HG02870 (cell line): ENCODE measurements at regions not wholly inside any gene's neighbourhood (a gene's known extent, or its start where the extent isn't known, plus 50 kb on each side); places are given as distances from the start of the nearest gene placed in this dataset.
"Not testable (repeated sequence)": the region's sequence is repeated elsewhere in the genome, so short reads cannot be mapped to it uniquely, and the experiment has no call there.

Source experiments
- ATAC-seq: cut with Tn5 transposase; IDR thresholded peaks from one replicate; pipeline ENCODE4 v1.9.1; 2021; ENCODE audit warnings: mild to moderate bottlenecking, moderate library complexity; ENCODE audit not compliant: unreplicated experiment

DNA sequence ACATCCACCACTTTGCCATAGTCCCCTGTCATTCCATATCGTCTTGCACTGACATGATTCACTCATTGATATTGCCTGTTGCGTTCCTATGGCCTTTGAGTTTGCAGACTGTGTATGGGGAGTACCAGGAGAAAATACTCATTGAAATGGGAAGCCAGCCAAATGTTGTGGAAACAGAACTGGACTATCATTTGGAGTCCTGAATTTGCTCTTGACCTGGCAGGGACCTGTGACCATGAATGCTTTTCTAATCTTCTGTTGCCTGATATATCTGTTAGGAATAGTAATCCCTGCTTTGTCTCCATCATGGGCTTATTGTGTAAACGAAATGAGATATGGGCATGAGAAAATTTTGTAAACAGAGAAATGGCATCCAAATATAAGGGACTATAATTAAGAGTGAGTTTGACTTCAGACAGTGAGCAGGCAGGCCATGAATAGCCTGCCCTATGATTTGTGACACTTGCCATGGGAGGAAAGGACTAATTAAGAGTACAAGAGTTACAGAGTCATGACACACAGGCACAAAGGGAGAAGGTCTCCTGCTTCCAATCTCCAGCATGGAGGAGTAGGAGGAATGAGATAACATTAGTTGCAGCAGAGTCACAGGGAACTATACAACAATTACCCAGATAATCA, 572.9 kb upstream of the SGCD start:
- ATAC-seq: no peak

DNA sequence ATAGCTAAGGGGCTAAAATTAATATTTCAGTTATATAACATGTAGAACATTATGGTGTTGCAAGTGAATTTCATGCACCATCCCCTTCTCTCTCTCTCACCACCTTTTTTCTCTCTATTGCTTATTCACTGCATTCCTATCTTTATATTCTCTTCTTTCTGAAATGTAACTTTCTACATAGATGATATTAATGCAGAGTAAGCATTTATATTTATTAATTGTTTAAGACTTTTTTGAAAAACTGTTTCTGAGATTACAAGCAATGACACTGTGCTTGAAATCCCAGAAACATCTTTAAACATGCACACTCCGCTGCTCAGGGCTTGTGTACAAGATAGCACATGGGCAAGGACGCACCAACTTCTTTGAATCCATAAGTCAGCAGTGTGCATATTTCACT, 567.7 kb upstream of the SGCD start:
- ATAC-seq: no peak

DNA sequence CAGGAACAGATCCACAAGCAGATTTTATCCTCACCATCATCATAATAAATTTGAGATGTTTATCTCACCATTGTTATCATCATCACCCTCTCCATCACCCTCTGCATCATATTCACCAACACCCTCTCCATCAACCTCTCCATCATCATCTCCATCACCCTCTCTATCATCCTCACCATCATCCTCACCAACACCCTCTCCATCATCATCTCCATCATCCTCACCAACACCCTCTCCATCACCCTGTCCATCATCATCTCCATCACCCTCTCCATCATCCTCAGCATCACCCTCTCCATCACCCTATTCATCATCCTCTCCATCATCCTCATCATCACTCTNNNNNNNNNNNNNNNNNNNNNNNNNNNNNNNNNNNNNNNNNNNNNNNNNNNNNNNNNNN, 567.0 kb upstream of the SGCD start:
- no peak for ATAC-seq

DNA sequence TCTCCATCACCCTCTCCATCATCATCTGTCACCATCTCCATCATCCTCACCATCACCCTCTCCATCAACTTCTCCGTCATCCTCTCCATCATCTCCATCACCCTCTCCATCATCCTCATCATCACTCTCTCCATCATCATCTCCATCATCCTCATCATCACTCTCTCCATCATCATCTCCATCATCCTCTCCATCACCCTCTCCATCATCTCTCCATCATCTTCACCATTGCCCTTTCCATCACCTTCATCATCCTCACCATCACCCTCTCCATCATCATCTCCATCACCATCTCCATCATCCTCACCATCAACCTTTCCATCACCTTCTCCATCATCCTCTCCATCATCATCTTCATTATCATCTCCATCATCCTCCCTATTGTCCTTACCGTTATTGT, 565.5 kb upstream of the SGCD start:
- ATAC-seq: no peak

DNA sequence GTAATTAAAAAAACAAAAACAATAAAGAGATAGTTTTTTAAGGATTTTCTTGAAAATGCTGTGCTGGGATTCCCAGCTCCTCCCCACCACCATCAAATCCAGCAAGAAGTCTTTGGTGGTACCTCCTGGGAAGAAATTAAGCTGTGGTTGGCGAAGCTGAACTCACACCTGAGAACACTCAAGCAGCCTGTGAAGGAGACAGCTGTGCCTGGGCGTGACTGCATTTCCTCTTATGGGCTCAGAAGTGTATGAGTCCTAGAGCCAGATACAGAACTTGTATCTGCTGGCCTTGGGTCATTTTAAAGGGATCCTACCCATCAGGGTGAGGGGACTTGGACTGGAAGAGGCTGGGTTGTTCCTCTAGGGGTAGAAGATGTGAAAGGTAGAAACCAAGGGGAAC, 561.2 kb upstream of the SGCD start:
- ATAC-seq: no peak

DNA sequence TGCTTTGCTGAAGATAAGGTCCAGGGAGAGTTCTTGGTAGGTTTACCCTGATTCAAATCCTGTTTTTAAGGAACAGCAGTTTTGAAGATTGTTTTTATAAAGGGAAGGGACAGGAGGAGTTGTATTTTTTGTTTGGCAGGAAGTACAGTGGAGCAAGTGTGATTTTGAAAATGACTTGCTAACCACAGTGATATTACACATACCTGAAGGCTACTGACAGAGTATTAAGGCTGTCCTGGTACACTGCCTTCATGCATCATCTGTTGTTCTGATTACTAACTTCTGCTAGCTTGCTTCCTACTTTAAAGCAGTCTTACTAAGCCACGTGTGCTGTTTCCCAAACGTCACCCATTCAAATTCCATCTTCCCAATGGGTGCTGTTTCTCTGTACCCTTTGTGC, 559.5 kb upstream of the SGCD start:
- no peak for ATAC-seq

DNA sequence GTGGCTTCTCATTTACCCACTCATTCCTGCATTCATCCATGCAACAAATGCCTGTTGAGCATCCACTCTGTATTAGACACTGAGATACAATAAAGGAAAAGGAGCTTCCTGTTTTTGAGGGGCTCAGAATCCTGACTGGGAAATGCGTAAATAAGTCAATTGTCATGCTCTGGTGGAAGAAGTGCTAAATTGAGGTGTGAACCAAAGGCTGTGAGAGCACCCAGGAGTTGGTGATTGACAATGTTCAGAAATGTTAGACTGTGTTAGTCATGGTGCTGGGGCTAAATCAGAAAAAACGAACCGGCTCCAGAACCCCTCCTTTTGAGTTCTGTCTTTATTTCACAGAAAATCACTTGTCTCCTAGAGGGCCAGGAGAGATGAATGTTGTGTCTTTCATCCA, 558.6 kb upstream of the SGCD start:
- no peak for ATAC-seq

DNA sequence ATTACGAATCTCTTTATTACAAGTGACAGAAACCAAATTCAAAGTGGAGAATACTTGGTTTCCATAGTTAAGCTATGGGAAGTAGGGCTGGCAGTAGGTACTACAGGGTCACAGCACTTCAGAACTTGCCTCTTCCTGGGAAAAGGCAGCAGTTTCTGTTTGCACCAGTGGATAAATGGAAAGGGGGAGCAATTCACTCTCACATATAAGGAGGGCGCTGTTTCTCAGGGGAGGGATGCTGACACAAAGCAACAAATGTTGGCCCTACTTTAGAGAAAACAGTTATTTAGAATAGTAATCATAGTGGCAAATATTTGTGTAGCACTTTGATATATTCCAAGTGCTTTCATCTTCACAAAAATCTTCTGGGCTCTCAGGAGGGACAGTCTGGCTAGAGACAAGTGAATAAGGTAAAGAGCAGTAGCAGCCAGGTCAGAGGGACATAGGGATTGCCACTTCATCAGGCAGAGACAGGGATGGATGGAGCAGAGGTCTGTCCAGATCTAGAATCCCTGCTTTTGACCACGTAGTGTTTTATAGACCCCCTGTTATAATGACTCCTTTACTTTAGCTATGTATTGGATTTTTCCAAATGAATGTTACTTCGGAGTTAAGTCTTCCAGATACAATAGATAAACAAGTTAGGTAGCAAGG, 554.8 kb upstream of the SGCD start:
- ATAC-seq: no peak

DNA sequence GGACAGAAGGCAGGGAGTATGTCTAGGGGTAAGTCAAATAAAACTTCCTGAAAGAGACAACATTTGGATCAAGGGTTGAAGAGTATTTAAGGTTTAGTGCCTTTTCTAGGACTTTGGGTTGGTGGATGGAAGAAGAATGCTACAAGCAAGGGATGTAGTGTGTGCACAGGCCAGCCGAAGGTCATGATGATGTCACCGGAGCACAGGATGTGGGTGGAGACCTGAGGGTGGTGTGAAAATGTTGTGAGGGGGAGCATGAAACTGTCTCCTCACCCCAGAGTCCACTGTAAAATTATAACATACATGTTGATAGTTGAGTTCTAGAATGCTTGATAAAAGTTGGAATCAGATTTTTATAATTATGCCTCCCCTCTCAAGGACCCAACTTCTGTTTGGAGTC, 553.3 kb upstream of the SGCD start:
- ATAC-seq: no peak

DNA sequence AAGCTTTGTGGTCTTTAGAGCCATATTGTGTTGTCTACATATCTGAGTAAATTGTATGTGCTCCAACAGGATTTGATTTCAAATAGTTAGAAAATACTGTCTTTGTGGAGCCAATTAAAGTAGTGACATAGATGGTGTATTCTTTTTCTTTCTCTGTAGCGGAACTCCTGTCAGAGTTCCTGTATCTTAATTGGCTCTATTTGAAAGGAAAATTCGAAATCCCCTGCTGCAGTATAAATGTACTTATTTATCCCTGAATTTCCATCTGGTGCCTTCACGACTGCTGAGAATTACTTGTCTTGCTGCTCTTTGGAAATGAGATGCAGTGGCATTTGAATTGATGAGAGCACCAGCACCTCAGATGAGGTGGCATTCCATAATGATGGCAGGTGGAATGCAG, 546.7 kb upstream of the SGCD start:
- ATAC-seq: no peak

DNA sequence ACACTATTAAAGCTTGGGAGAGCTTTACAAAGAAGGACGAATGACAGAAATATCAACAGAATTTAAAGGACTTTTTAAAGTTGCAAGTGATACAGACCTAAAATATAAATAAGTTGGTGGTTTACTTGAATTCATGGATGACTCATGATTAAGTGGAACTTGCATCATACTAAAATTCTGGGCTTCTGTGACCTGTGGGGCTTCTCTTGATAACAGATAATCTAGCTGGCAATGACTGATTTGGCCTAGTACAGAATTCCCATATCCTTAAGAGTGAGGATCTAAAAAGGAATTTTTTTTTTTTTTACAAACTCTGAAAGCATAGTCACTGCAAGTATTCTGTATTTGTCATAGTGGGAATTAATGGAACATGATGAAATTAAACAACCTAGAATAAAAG, 543.7 kb upstream of the SGCD start:
- no peak for ATAC-seq

DNA sequence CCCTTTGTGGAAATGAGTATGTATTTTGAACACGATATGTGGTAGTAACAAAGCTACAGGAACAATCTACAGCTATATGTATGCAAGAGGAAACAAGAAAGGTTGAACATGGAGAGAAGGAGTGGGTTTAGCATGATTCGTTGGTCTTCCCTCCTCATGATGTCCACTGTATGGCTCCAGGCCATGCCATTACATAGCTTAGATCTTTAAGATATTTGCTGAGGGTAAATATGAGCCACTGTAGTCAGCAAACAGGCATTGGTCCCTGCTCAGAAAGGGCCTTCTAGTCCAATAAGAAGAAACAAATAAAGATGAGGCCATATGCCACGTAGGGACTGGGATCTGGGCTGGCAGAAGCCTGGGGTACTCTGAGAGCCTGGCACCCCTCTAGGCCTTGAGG, 543.2 kb upstream of the SGCD start:
- ATAC-seq: no peak

DNA sequence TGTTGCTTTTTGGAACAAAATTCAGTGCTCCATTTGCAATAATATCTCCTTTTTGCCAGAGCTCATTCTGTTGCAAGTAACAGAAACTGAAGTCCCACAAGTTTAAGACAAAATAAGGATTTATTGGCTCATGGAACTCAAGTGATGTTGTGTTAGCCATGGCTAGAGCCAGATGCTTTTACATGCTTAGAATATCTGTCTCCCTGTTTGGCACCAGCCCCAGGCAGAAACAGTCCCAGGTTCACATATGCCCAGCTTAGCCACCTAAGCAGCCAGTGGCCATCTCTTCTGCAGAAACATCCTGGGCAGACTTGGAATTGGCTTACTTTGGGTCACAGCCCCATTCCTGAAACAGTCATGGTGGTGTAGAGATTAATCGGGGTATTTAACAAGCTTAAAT, 540.9 kb upstream of the SGCD start:
- ATAC-seq: no peak

DNA sequence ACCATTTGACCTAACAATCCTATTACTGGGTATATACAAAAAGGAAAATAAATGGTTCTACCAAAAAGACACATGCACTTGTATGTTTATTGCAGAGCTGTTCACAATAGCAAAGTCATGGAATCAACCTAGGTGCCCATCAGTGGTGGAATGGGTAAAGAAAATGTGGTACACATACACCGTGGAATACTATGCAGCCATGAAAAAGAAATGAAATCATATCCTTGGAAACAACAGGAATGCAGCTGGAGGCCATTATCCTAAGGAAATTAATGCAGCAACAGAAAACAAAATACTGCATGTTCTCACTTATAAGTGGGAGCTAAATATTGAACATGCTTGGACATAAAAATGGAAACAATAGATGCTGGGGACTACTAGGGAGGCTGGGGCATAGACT, 534.1 kb upstream of the SGCD start:
- no peak for ATAC-seq

DNA sequence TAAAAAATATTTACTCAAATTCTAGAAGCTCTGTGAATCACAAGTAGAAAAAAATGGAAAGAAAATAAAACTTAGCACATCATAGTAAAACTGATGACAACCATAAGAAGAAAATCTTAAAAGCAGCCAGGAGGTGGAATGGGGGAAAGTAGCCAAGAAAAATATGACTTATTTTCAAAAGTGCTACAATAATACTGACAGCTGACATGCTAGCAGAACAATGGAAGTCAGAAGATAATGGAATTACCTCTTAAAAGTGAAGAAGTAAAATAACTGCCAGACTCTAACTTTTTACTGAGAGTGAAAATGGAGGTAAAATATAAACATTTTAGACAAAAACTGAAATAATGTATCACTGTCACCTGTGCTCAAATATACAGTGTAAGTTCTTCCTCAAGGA, 532.2 kb upstream of the SGCD start:
- no peak for ATAC-seq

DNA sequence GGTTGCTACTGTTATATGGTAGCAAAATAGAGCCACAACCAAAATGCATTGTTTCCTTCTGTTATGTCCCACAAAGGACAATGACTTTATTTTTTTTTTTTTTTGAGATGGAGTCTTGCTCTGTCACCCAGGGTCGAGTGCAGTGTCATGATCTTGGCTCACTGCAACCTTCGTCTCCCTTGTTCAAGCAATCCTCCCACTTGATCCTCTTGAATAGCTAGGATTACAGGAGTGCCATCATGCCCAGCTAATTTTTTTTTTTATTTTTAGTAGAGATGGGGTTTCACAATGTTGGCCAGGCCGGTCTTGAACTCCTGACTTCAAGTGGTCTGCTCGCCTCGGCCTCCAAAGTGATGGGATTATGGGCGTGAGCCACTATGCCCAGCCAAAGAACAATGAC, 527.7 kb upstream of the SGCD start:
- no peak for ATAC-seq

DNA sequence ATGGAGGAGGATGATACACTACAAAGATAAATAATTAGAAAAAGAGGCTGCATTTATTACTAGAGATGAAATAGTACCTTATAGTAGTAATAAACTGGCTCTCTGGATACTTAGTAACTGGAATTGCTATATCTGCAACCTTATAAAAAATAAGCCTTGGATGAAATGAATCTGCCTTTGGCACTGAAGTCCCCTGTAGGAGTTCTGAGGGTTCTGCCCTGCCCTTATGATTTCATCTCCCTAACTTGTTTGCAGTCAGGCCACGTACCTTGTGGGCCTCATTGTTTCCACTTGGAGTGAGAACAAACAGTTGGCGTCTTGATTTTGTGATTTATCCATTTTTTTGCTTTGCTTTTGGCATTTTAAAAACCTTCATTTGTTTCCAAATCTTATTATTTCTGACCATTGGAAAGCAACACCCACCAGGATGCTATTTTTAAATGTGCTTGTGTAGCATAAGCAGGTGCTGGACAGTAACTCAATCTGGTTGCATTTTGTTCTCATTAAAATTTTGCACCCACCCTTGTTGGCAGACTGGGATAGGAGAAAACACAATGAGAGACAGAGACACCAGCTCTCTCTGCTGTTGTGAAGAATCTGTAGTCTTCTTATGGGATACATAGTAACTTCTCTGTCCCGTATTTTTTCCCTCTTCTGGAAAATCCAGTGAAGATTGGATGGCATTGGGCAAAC, 518.9 kb upstream of the SGCD start:
- no peak for ATAC-seq

DNA sequence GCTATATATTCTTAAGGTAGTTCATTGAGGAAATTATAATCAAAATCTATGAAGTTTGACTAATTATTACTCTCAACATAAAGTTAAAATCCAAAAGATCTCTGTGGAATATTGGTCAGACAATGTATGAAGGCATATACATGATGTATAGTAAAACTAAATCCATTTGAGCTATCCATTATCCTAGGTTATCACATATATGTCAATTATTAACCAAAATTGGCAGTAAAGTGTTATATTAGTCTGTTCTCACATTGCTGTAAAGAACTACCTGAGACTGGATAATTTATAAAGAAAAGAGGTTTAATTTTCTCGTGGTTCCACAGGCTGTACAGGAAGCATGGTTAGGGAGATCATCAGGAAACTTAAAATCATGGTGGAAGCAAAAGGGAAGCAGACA, 511.7 kb upstream of the SGCD start:
- no peak for ATAC-seq

DNA sequence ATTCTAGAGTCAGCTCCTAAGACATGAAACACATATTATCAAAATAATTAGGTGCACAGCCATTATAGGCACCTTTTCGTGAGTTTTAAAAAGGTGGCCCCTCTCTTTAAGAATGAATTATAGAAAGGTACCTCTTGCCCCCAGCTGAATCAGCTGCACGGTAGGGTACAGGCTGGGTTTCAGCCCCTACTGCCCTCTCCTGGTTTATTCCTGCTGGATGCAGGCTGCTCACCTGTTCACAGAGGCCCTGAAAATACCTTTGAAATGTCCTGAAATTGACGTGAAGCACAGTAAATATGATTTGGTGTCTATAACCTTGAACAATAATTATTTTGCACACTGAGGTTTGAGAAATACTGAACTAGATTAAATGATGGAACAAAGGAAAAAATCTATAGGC, 504.8 kb upstream of the SGCD start:
- no peak for ATAC-seq

DNA sequence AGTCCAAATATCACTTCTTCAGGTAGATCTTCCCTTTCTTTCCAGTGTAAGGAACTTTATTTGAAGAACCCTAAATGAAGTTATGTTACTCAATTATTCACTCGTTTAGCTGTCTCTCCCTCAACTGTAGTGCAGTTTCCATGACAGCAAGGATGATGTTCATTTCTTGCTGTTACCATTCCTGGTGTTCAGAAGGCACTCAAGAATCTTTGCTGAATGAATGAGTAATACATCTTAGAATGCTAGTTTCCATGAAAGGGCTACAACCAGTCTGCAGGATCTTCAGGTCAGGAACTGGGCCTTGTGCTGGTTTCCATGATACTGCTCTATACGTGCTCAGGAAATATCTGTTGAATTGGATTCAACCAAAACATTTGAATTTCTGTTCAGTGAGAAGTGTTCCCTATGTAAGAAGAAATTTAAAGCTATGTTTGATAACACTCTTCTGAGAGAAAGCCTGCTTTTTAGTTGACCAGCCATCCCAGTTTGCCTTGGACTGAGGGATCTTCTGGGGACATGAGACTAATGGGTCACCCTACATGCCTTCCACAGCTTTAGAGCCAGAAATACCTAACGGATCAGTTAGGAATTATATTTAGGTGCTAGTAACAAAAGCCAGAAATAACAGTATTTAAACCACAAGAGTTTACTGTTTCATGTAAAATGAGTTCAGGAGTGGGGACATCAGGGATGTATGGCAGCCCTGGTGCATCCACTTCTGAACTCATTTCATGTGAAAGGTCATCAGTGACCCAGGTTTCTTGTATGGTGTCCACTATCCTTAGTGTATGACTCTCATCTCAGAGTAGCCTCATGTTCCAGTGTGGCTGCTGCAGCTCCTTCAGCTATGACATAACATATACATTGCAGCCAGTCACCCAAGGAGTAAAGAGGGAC, 500.1 kb upstream of the SGCD start:
- no peak for ATAC-seq

DNA sequence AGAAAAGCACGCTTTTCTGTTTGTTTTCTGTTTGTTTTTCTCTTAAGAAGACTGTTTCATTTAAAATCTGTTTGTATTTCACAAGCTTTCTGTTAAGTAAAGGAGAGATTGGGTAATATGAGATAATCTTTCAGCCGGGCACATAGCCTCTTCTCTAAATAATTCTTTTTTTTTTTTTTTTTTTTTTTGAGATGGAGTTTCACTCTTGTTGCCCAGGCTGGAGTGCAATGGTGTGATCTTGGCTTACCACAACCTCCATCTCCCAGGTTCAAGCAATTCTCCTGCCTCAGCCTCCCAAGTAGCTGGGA, 499.5 kb upstream of the SGCD start:
- not testable (repeated sequence) for ATAC-seq

DNA sequence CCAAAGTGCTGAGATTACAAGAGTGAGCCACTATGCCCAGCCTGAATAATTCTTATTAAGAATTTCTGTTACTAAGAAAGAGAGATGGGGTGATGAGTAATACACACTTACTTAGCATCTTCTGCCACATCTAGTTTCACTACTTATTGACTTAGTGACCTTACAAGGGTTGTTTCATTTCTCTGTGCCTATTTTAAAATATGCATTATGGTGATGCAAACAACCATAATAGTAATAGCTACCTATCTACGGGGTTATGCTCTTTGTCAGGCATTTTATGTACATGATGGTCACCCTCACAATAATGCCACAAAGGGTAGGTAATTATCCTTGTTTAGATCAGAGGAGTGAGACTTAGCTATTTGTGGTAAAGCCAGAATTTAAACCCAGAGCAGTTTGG, 499.0 kb upstream of the SGCD start:
- peak; percentile 96 for ATAC-seq
